Epidermal melanocyte (primary cell): ENCODE measurements at regions not wholly inside any gene's neighbourhood (a gene's known extent, or its start where the extent isn't known, plus 50 kb on each side); places are given as distances from the start of the nearest gene placed in this dataset.

Experiments
- DNase-seq: peaks from one replicate; pipeline ENCODE4 v3.0.0; 2011; ENCODE audit warnings: low spot score; ENCODE audit not compliant: insufficient read length

GRCh38 chr4:106679063-106679462, 310.5 kb upstream of the GIMD1 start:
- no peak for DNase-seq

DNA sequence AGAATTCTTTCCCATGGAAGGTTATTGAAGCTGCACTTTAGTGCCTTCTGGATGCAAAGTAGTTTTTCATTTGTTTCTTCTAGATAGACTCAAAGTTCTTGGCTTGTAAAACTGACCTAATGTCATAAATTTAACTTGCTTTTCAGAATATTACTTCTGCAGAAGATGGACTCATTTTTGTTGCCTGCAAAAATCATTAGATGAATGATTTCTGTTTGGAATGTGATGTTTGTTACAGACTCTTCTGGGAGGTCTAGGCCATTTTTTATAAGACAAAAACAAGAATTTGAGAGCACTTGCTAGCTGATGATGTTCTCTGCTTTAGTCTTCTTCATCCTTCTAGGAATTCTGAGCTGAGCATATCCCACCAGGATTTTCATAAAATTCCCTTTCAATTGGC, 308.6 kb upstream of the GIMD1 start:
- no peak for DNase-seq

DNA sequence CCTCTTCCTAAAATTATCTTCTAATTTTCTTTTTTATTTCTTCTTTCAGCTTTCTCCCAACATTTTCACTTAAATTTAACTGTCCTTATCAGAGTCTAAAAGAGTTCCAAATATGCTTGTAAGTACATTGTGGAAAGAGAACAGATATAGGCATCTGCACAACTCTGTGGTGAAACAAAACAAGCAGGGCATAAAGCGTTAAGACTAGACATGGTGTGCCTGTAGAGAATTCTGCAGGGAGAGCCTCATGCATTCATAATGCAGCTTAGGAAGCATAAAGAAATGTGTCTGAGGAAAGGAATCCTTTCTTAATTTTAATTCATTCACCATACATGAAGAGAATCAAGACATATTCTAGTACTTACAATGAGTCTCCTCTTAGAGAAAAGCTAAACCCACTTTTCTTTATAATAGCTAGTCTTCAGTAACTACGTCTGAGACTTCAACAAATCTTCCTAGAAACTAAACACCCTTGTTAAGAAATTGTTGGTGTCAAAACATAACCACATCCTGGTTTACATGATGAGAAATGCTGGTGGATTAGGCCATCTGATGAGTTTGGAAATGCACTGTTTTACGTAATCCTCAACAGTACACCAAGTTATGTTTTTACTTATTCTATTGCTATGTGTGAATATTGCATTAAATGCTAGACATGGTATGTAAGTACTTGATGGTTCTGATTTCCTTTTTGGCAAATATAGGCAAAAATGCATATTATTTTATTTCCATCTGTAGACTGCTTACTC, 307.8 kb upstream of the GIMD1 start:
- no peak for DNase-seq

DNA sequence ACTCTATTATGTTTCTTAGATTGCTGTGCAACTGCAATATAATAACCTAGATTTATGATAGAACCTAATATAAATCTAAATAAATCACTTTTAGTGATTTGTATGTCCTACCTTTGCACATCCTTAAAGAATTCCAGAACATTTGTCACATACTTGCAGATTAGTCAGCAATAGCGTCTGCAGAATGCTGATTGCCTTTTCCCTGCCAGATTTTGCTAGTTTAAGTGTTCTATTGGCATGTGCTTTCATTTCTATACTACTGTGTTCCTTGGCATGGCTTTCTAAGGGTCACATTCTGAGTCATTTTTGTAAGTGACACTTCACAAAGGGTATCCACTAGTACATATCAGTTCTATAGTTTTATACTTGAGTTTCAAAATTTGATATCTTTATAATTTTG, 303.1 kb upstream of the GIMD1 start:
- no peak for DNase-seq

DNA sequence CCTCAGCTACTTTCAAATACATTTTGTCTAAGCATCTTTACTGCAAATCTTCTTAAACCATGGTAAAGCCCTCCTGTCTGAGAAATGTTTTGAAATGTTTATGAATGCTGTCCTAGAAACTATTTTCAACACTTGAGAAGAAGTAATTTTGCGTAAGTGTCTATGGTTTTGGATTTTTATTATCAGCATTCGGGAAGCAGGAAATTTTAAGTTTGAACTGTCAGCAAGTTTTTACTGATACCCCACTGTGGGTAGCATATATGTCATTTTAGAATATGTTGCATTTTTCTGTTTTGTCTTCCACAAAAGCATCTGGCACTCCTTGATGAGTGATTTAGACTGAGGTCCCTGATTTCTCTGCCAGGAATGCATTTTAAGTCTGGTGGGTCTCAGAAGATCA, 302.4 kb upstream of the GIMD1 start:
- DNase-seq, result no peak

DNA sequence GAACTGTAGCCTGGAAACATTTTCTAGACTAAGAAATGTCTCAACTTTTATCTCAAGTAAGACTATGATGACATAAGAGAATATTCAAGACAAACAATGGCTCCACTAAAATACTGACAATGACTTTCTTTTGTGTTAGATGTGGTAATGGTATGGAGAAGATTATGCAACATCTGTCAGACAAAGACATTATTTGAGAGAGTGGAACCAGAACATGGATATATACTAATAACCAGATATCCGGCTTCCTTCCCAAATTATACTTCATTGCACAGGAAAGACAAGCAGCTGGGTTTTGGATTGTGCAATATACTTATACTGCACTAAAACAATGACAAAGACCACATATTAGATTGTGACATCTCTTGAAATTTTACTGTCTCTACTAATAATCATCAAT, 290.8 kb upstream of the GIMD1 start:
- DNase-seq, result no peak

GRCh38 chr4:106652095-106652494, 283.5 kb upstream of the GIMD1 start:
- no peak for DNase-seq

DNA sequence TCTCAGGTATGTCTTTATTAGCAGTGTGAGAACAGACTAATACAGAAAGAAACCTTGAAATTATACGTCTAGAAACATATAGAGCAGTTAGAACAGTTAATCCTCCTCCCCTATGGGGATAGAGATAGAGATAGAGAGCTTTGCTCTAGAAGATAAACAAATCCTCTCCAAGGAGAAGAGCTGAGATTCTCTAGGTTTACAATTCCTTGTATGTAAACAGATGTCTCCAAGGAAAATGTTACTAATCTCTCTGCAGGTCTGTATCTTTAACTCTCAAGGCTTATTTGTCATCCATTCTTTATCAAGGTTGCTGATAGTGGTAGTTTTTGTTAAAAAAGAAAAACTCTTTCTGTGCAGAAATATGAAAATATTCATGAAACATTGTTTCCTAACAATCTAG, 282.1 kb upstream of the GIMD1 start:
- no peak for DNase-seq

DNA sequence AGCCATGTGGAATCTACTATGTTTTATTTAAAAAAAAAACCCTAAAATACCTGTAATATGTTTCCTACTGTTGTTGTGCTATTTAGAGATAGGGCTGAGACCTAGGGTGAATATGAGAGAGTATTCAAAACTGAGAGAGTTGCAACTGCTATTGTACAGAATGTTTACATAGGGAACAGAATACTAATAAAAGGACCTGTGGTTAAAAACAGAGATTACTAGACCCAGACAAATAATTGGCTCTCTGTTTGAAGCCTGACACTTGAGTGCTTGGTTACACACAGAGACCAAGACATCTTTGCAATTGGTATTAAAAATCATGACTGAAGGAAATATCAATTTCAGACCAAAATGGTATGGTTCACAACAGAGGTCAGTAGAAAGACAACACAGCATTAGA, 278.9 kb upstream of the GIMD1 start:
- DNase-seq, result no peak

DNA sequence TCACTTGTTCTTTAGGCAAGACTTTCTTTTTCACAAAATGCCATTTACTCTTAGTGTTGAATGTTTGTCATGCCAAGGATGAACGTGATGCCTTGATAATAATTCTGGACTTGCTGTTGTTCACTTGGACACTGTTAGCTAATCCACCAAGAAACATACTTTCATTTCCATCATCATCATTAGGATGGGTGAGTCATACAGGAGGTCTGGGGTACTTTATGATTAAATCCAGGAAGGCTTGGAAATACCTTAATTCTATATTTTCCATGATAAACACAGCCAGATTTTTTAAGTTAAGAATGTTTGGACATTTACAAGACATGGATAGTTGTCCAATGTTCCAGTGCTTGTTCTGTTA, 260.7 kb upstream of the GIMD1 start:
- no peak for DNase-seq

- DNase-seq, result no peak
Measured at GRCh38 chr4:106628586-106629267, 260.1 kb upstream of the GIMD1 start.

GRCh38 chr4:106627051-106627450, 258.5 kb upstream of the GIMD1 start:
- DNase-seq, result no peak

DNA sequence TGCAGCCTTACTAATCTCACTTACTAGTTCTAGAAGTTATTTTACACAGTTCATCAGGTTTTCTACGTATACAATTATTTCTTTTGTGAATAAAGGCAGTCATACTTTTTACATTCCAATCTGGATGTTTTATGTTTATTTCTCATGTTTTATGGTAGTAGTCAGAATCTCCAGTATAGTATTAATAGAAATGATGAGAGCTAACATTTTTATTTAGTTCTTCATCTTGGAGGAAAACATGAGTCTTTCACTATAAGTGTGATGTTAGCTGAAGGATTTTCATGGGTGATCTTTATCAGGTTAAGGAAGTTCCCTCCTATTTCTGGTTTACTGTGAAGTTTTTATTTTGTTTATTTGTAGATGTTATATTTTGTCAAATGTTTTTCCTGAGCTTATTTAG, 256.1 kb upstream of the GIMD1 start:
- no peak for DNase-seq

DNA sequence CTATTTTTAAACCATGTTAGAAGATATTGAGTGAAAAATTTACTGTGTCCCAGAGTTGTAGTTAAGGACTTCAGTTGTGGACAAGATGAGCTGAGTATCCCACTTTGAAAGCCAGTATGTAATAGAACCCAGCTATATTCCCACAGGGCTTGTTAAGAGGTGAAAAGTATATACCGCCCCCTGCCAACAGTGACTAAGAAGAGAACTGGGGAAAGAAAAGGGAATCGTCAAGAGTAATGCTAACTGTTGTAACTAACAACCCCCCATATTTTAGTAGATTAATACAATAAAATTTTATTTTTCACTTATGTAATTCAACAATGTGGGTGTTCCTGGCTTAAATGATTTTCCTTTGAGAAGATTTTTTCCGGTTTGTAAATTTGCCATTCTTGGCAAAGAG, 250.4 kb upstream of the GIMD1 start:
- DNase-seq, result no peak

- no peak for DNase-seq
Measured at GRCh38 chr4:106615961-106616360, 247.4 kb upstream of the GIMD1 start.

DNA sequence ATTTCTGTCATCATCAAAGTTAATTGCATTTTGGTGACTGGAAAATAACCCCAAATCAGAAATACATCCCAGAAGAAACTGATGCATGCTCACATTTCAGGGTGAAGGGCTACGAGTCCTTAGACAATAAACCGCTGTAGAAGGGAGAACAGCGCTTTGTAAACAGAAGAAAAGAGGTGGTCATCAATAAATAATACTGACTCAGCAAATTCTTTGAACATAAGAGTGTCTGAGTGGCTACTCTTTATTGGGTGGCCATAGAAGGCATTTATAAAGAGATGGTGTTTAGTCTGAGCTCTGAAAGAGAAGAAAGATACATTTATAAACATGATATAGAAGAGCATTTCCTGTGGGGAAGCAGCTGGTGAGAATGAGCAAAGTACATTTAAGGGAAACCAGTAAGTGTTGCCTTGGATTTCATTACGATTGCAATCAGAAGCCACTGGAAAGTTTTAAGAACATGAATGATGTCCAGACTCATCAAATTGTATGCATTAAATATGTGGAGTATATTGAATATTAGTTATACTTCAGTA, 246.9 kb upstream of the GIMD1 start:
- DNase-seq, result no peak

DNA sequence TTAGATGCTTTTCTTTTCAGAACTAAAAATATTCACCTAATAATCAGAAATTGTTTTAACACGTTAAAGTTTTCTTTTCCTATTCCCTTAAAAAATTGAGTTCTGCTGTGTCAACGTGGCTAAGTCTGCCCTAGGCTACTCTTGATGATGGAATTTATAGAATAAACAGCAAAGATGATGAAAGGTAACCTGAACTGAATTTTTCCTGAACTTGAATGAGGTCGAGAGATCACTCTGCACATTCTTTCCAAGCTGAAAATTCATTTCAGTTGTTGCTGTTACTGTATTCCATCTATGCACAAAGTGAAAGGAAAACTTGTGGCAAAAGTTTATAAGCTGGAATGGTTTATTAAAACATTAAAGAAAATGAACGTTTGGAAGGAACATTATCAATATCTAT, 245.9 kb upstream of the GIMD1 start:
- DNase-seq, result no peak

DNA sequence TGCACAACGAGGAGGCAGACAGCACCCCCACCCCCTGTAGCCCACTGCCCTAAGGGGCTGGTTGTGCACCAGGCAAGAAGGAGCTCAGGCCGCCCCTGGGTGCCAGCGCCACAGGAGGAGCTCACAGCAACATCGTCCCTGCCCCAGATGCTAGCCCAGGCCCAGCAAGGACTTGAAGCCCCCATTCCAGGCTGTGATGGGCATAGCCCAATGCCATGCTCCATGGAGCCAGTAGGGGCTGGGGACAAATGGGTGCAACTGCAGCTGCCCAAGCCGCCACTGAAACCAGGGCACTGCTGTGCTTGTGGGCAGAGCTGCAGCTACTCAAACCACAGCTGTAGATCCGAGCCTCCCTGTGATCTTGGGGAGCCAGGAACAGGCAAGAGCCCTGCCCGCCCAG, 241.3 kb upstream of the GIMD1 start:
- no peak for DNase-seq

DNA sequence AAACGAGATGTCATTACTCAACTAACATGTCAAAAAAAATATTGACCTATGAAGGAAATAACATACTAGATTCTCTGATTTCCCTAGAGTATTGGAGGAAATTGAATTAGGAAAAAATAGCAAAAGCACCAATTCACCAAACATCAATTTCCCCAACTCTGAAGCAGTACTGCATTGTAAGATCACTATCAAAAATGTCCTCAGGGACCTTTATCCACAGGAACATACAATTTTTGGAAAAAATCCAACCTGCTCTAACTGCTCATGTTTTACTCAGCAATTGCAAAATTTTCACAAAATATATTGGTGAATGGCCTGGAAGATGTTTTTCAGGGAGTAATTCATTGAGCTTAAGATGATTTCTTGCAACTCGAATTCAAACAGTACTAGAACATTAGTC, 239.0 kb upstream of the GIMD1 start:
- DNase-seq, result no peak

DNA sequence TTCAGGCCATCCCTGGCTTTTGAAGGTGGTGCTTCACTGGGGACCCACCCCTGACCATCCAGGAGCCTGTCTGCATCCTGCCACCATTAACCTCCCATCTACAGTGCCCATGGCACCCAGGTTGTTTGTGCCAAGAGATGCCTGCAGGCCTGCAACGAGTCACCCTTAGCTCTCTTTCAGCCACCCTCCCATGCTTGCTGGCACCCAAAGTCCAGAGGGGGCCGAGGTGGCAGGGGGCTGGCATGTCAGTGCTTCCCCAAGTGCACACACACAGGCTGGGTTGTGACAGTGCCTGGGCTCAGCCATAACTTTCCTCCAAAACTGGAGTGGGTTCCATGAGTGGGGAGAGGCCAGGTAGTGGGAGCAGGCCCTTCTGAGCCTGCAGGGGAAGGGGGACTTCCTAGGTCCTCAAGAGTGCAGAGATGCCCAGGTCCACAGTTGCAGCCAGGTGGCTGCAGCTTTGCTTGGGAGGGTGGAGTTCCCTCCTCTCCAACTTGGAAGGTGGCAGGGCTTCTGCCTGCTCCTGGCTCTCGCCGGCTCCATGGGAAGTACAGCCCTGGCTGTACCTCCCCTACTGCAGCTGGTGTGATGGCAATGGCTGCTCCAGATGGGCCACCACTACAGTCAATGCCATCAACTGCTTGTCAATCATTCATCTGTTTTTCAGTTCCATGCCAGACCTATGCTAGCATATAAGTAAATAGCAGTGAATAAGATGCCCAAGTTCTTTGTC, 235.9 kb upstream of the GIMD1 start:
- no peak for DNase-seq

GRCh38 chr4:106603471-106603870, 234.9 kb upstream of the GIMD1 start:
- no peak for DNase-seq

DNA sequence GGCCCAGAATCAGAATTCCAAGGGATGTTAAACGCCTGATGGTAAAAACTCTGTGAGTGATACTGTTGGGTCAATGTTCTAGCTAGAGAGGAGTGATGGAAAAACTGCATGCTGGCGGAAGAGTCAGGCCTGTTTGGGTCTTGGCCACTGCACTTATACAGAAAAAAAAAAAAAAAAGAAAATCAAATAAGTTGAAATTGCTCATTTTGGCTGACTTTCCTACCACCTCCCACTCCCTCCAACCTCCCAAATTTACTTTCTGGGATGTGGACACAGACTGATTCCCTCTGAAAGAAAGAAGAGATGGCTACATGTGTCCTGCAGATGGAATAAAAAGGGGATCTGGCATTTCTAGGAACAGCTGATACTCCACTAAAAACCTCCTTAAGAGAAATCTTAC, 234.1 kb upstream of the GIMD1 start:
- no peak for DNase-seq
